Astrocyte of the cerebellum (primary cell): ENCODE measurements at regions not wholly inside any gene's neighbourhood (a gene's known extent, or its start where the extent isn't known, plus 50 kb on each side); places are given as distances from the start of the nearest gene placed in this dataset.

Experiments used
- DNase-seq: peaks from one replicate; pipeline ENCODE4 v3.0.0-alpha.2; 2011; ENCODE audit warnings: low read depth
- H3K4me3 ChIP-seq: 2 replicates; pipeline ENCODE4 v1.5.1; 2011; ENCODE audit warnings: mild to moderate bottlenecking, low read depth, low read length, moderate library complexity
- in situ Hi-C: cut with HindIII; loops from 2 replicates; pipeline ENCODE4 v1.10.0; 2017; ENCODE audit warnings: low sequenced_read_pairs
- TF ChIP-seq, protein P1 (sequence below): IDR thresholded peaks from 2 replicates; pipeline ENCODE4 v1.5.1; 2012; ENCODE audit warnings: low read length, low read depth, moderate library complexity, mild to moderate bottlenecking; ENCODE audit errors: missing control alignments

GRCh38 chr7:26467104-26467503, 175.4 kb downstream of the SNX10 start:
- DNase-seq = no peak
- TF ChIP-seq, protein P1, sequence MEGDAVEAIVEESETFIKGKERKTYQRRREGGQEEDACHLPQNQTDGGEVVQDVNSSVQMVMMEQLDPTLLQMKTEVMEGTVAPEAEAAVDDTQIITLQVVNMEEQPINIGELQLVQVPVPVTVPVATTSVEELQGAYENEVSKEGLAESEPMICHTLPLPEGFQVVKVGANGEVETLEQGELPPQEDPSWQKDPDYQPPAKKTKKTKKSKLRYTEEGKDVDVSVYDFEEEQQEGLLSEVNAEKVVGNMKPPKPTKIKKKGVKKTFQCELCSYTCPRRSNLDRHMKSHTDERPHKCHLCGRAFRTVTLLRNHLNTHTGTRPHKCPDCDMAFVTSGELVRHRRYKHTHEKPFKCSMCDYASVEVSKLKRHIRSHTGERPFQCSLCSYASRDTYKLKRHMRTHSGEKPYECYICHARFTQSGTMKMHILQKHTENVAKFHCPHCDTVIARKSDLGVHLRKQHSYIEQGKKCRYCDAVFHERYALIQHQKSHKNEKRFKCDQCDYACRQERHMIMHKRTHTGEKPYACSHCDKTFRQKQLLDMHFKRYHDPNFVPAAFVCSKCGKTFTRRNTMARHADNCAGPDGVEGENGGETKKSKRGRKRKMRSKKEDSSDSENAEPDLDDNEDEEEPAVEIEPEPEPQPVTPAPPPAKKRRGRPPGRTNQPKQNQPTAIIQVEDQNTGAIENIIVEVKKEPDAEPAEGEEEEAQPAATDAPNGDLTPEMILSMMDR = no peak
- H3K4me3 ChIP-seq = no peak overlapping the region
- in situ Hi-C loops = no loop called here

DNA sequence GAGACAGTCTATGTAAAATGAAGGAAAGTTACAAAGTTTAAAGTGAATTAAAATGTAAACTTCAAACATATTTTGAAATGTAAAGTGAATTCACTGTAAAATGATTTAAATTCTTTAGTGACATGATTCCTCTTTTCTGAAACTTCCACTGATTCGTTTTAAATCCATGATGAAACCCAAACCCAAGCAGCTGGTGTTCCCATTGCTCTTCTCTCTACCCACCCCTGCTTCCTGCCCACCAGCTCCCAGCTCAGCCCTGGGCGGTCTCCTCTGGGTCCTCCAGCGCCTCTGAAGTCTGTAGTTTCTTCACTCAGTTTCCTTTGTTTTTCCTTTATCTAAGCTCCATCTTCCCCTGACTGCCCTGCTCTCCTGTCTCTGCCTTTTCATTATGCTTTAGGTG, 175.9 kb downstream of the SNX10 start:
- TF ChIP-seq, protein P1 = no peak
- DNase-seq = no peak
- H3K4me3 ChIP-seq = no peak overlapping the region
- in situ Hi-C loops = no loop called here

DNA sequence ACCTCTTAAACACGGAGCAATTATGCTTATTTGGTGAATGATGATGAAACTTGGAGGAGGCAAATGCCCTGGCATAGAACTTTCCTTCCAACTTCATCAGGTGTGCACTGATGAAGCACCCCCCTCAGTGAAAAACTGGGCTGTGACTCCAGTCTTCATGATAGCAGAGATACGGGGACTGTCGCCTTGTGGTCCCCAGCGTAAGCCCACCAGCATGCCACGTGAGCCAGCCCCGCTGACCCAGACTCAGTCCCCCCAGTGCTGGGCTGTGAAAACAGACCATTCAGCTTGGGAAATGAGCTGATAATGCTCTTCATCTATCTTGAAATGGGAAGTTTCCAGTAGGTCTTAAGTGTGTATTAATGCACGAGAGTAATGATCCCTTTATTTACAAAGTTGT, 177.0 kb downstream of the SNX10 start:
- TF ChIP-seq, protein P1 = no peak
- in situ Hi-C loops = no loop called here
- no peak overlapping the region for H3K4me3 ChIP-seq
- DNase-seq = no peak

- no peak overlapping the region for H3K4me3 ChIP-seq
- TF ChIP-seq, protein P1 = no peak
- in situ Hi-C loops = no loop called here
- DNase-seq = no peak
Measured at GRCh38 chr7:26469188-26469587, 177.5 kb downstream of the SNX10 start.

DNA sequence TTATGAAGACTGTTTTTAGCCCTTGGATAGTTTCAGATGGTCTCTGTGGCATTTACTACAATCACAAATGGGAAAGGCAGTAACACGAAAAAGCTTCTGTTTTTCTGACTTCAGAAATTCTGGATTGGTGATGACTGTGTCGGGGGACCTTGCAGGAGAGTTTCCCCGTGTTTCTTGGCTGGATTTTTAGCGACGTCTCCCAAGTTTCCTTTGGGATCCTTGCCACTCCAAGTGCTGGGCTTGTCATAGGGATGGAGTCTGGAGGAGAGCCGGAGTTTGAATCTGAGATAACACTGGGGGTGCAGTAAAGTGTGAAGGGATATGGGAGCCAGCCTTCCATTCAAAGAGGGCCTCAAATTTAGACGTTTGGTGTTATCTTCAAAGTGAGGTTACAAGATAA, 179.0 kb downstream of the SNX10 start:
- no peak overlapping the region for H3K4me3 ChIP-seq
- DNase-seq = no peak
- in situ Hi-C loops = no loop called here
- TF ChIP-seq, protein P1 = no peak

- no peak for DNase-seq
- TF ChIP-seq, protein P1 = no peak
- in situ Hi-C loops = no loop called here
- no peak overlapping the region for H3K4me3 ChIP-seq
Measured at GRCh38 chr7:26471306-26472075, 179.8 kb downstream of the SNX10 start.
